Cardiac fibroblast (primary cell): ENCODE measurements at regions not wholly inside any gene's neighbourhood (a gene's known extent, or its start where the extent isn't known, plus 50 kb on each side); places are given as distances from the start of the nearest gene placed in this dataset.

Experiments
- DNase-seq, 2 donors: peaks; one replicate each; pipeline versions ENCODE4 v3.0.0 to v3.0.0-alpha.2; 2010; ENCODE audit warnings: low read depth in 2 of 2
- H3K4me3 ChIP-seq, 2 donors: replicated peaks in 1 of 2; 1 replicate in 1 of 2; 2 replicates in 1 of 2; pipeline ENCODE4 v1.5.1; 2011; ENCODE audit warnings: low read depth in 2 of 2, low read length in 2 of 2, mild to moderate bottlenecking in 2 of 2, moderate library complexity in 1 of 2
- CTCF ChIP-seq: IDR thresholded peaks from one replicate; pipeline ENCODE4 v1.5.1; 2011; ENCODE audit warnings: low read depth, mild to moderate bottlenecking, low read length, inconsistent platforms

- no peak for DNase-seq
- H3K4me3 ChIP-seq = no peak overlapping the region
- no peak for TF ChIP-seq CTCF
Observed at GRCh38 chr4:83894831-83895230, 358.9 kb downstream of the GPAT3 start.

- no peak for DNase-seq
- TF ChIP-seq CTCF = no peak
- H3K4me3 ChIP-seq = no peak overlapping the region
Observed at GRCh38 chr4:83890816-83891215, 354.9 kb downstream of the GPAT3 start.

GRCh38 chr4:83890231-83890630 is 354.3 kb downstream of the GPAT3 start:
- DNase-seq = peak in 1 of 2 donors; percentile 54
- TF ChIP-seq CTCF = no peak
- no peak overlapping the region for H3K4me3 ChIP-seq

GRCh38 chr4:83889802-83890201 is 353.9 kb downstream of the GPAT3 start:
- TF ChIP-seq CTCF = no peak
- H3K4me3 ChIP-seq = no peak overlapping the region
- peak; percentile 6 to 63 for DNase-seq

- no peak overlapping the region for H3K4me3 ChIP-seq
- no peak for TF ChIP-seq CTCF
- DNase-seq = no peak
Observed at GRCh38 chr4:83885256-83886182, 349.6 kb downstream of the GPAT3 start.

- DNase-seq = peak in 1 of 2 donors; percentile 41
- H3K4me3 ChIP-seq = no peak overlapping the region
- no peak for TF ChIP-seq CTCF
Observed at GRCh38 chr4:83876047-83876446, 340.1 kb downstream of the GPAT3 start.
